ES-I3 (cell line): ENCODE measurements at regions not wholly inside any gene's neighbourhood (a gene's known extent, or its start where the extent isn't known, plus 50 kb on each side); places are given as distances from the start of the nearest gene placed in this dataset.

Source experiments
- H3K36me3 ChIP-seq: 2 replicates; pipeline ENCODE4 v1.6.1; 2013; ENCODE audit warnings: mild to moderate bottlenecking, low read length, control low read depth, moderate library complexity; ENCODE audit not compliant: insufficient read depth
- H3K4me1 ChIP-seq: 2 replicates; pipeline ENCODE4 v1.6.1; 2013; ENCODE audit warnings: mild to moderate bottlenecking, control low read depth, low read length; ENCODE audit not compliant: insufficient read depth
- H3K9ac ChIP-seq: 2 replicates; pipeline ENCODE4 v1.6.1; 2013; ENCODE audit warnings: low read depth, mild to moderate bottlenecking, low read length, moderate library complexity
- H3K9me3 ChIP-seq: 2 replicates; pipeline ENCODE4 v1.6.1; 2013; ENCODE audit warnings: mild to moderate bottlenecking, low read length, moderate library complexity; ENCODE audit not compliant: control insufficient read depth, insufficient read depth

GRCh38 chr2:144042751-144043150 is 477.2 kb downstream of the ZEB2 start:
- H3K9me3 ChIP-seq: no peaks in the 10 kb centered on the region
- peaks cover 11% of the 10 kb centered on the region; the same call in 1 of the 2 replicates for H3K4me1 ChIP-seq
- H3K9ac ChIP-seq: no peak overlapping the region
- H3K36me3 ChIP-seq: no peaks in the 10 kb centered on the region

GRCh38 chr2:144041612-144042011 is 478.3 kb downstream of the ZEB2 start:
- Histone ChIP-seq H3K9ac (no peak overlapping the region), H3K9me3 (no peaks in the 10 kb centered on the region), H3K36me3 (no peaks in the 10 kb centered on the region), H3K4me1 (peaks cover 11% of the 10 kb centered on the region; the same call in 1 of the 2 replicates)

DNA sequence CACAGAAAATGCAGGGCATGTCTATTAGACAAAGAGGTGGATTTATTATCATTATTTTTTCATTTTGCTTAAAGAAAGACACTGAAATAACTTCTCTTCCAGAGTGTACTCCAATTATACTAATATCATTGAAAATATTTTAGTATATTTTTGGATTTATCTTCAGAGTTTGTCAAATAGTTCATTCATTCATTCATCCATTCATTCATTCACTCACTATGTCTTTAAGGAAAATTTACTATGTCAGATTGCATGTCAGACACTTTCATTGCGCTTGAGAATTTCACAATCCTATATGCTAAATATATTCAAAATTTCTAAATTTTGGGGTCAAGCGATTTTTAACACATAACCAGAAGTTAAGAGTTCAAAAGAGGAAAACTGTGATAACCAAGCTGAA is 479.1 kb downstream of the ZEB2 start:
- no peak overlapping the region for H3K9ac ChIP-seq
- H3K9me3 ChIP-seq: no peaks in the 10 kb centered on the region
- no peaks in the 10 kb centered on the region for H3K36me3 ChIP-seq
- H3K4me1 ChIP-seq: peaks cover 11% of the 10 kb centered on the region; the same call in 1 of the 2 replicates

- Histone ChIP-seq H3K9ac (no peak overlapping the region), H3K4me1 (no peaks in the 10 kb centered on the region), H3K9me3 (no peaks in the 10 kb centered on the region), H3K36me3 (no peaks in the 10 kb centered on the region)
Measured at GRCh38 chr2:144032566-144032965, 487.4 kb downstream of the ZEB2 start.

DNA sequence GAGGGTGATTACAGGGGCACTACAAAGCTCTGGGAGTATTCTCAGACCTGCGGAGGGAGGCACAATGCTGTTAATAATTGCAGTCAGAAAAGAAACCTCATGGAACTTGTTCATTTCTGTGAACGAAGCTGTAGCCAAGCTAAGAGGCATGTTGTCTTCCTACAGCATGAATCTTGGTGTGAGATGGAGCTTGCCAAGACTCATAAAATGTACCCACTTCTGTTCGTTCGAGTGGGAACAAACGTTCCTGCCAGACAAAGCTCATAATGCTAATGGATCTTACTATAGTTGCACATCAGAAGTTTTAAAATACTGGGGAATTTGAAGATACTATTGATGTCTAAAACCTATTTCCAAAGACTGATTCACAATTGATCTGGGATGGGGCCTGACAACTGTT is 489.1 kb downstream of the ZEB2 start:
- Histone ChIP-seq H3K36me3 (no peaks in the 10 kb centered on the region), H3K9me3 (no peaks in the 10 kb centered on the region), H3K9ac (no peak overlapping the region), H3K4me1 (no peaks in the 10 kb centered on the region)

DNA sequence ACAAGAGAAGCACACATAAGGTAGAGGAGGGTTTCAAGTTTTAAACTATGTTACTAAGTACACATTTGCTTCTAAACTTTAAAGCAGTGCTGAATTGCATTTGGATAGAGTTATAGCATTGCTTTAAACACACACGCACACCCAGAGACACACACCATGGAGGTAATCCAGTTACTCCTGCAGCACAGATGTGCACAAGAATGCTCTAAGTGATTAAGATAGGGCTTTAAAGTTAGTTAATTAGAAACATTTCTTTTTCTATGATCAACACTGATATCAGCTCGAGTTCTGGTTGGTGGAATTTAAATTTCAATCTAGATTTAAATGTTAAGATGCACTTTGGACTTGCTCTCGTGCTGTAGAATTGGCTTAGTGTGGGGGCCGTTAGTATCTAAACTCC is 492.3 kb downstream of the ZEB2 start:
- H3K4me1 ChIP-seq: no peaks in the 10 kb centered on the region
- no peaks in the 10 kb centered on the region for H3K36me3 ChIP-seq
- no peak overlapping the region for H3K9ac ChIP-seq
- no peaks in the 10 kb centered on the region for H3K9me3 ChIP-seq

- H3K9me3 ChIP-seq: no peaks in the 10 kb centered on the region
- H3K4me1 ChIP-seq: no peaks in the 10 kb centered on the region
- no peaks in the 10 kb centered on the region for H3K36me3 ChIP-seq
- H3K9ac ChIP-seq: no peak overlapping the region
Measured at GRCh38 chr2:144026753-144027152, 493.2 kb downstream of the ZEB2 start.

GRCh38 chr2:144020047-144020446 is 499.9 kb downstream of the ZEB2 start:
- Histone ChIP-seq H3K4me1 (no peaks in the 10 kb centered on the region; the same call in 1 of the 2 replicates), H3K9me3 (no peaks in the 10 kb centered on the region), H3K9ac (no peak overlapping the region), H3K36me3 (no peaks in the 10 kb centered on the region)

GRCh38 chr2:144015655-144016245 is 504.2 kb downstream of the ZEB2 start:
- no peaks in the 10 kb centered on the region; the same call in 1 of the 2 replicates for H3K4me1 ChIP-seq
- no peaks in the 10 kb centered on the region for H3K9me3 ChIP-seq
- H3K36me3 ChIP-seq: no peaks in the 10 kb centered on the region
- H3K9ac ChIP-seq: no peak overlapping the region

DNA sequence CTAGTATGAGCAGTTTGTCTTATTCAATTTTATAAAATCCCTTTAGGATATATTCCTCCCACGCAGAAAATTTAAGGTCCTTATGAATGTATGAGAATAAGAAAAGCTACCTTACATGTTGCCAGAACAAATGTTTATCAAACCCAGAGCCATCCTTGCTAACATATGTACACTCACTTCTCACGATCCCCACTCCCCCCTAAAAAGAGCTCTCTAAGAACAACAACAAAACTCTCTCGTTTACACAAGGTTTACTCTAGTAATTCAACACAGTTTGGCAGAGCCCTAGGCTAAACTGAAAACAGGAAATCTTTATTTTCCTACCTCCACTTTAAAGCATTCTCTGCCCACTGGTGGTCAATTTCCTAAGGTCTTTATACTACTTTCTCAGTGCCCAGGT is 504.9 kb downstream of the ZEB2 start:
- no peaks in the 10 kb centered on the region for H3K36me3 ChIP-seq
- no peaks in the 10 kb centered on the region; the same call in 1 of the 2 replicates for H3K4me1 ChIP-seq
- no peaks in the 10 kb centered on the region for H3K9me3 ChIP-seq
- H3K9ac ChIP-seq: no peak overlapping the region

DNA sequence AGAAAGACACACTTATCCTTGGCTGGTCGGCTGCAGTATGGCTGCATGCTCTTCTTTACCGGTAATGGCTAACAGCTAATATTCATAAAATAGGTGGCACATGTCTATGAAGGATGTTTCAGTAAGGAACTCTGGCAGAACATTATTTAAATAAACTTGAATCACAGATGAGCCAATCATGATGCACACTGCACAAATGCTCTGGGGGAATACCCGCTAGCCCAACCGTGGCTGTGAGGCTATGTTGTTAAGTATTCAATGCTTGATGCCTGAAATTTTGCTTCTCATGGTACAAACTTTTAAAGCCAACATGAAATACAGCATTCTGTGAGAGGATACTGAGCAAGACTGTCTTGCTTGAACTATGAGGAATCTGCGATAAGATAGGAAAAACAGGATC is 505.8 kb downstream of the ZEB2 start:
- Histone ChIP-seq H3K9ac (no peak overlapping the region), H3K4me1 (no peaks in the 10 kb centered on the region), H3K9me3 (no peaks in the 10 kb centered on the region), H3K36me3 (no peaks in the 10 kb centered on the region)

DNA sequence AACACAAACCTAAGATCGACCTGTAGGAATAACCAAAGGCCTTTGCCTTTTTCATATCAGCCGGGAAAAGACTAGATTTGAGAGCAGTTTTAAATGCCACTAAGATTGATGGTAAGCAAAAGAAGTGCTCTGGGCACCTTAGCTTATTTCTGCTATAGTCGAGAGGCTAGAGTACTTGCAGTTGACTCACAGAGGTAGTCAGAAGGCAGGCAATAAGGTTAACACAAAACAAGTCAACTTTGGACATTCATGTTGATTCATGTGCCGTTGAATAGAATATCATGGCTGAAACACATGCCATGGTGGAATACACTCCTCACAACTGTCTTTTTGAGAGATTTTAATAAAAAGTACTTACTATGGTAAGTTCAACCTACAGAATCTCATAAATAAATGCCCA is 507.6 kb downstream of the ZEB2 start:
- Histone ChIP-seq H3K36me3 (no peaks in the 10 kb centered on the region), H3K4me1 (no peaks in the 10 kb centered on the region), H3K9ac (no peak overlapping the region), H3K9me3 (no peaks in the 10 kb centered on the region)

- Histone ChIP-seq H3K4me1 (no peaks in the 10 kb centered on the region), H3K36me3 (no peaks in the 10 kb centered on the region), H3K9me3 (no peaks in the 10 kb centered on the region), H3K9ac (no peak overlapping the region)
Measured at GRCh38 chr2:144011553-144011952, 508.4 kb downstream of the ZEB2 start.

GRCh38 chr2:144011098-144011497 is 508.8 kb downstream of the ZEB2 start:
- H3K4me1 ChIP-seq: no peaks in the 10 kb centered on the region
- H3K36me3 ChIP-seq: no peaks in the 10 kb centered on the region
- no peaks in the 10 kb centered on the region for H3K9me3 ChIP-seq
- H3K9ac ChIP-seq: no peak overlapping the region

DNA sequence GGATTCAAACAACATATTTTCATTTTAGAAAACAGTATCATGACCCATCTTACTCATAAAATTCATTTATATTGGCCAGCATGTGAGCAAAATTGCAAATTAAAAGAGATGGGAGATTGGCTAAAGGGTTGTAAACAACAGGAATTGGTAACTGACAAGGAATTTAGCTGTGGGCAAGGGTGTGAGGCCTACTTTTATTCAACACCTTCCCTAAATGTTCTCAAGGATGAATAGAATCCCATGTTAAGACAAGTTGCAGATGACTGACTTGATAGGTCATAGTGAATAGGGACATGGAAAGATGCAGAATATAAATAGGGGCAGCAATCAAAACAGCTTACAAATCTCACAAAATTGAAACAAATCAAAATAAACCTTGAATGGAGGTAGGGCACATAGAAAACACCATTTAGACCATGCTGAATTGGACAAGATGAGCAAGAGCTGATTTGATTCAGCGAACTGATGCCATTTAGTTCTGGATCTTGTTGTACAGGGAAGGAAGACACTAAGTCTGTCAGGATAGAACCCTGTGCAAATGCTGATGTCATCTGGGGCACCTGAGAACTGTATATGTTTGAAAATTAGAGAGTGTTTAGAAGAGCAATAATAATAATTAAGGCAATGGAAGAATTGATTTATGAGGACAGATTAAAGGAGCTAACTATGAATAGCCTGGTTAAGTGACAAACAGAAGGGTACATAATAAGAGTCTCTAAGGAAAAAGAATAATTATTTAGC is 509.7 kb downstream of the ZEB2 start:
- Histone ChIP-seq H3K9ac (no peak overlapping the region), H3K9me3 (no peaks in the 10 kb centered on the region), H3K36me3 (no peaks in the 10 kb centered on the region), H3K4me1 (no peaks in the 10 kb centered on the region)
